SK-N-SH treated with all-trans-retinoic acid at 6 μM for 48 hours (cell line): ENCODE measurements at regions not wholly inside any gene's neighbourhood (a gene's known extent, or its start where the extent isn't known, plus 50 kb on each side); places are given as distances from the start of the nearest gene placed in this dataset.

Source experiments
- ATAC-seq: fragments of 200-7000 bp; cut with Tn5 transposase; 3 replicates; pipeline ENCODE4 v1.9.1; 2020; ENCODE audit warnings: mild to moderate bottlenecking, moderate library complexity
- ARNTL ChIP-seq: fragments of 450-650 bp; formaldehyde crosslinking; IDR thresholded peaks from 2 replicates; pipeline ENCODE4 v1.5.0; 2020; ENCODE audit warnings: low read depth, mild to moderate bottlenecking, moderate library complexity, borderline replicate concordance
- BACH2 ChIP-seq: fragments of 250-450 bp; sonication (Bioruptor Pico); IDR thresholded peaks from 2 replicates; pipeline ENCODE4 v1.9.0; 2021; ENCODE audit warnings: mild to moderate bottlenecking, borderline replicate concordance
- CSDC2 ChIP-seq: fragments of 250-450 bp; sonication (Bioruptor Pico); IDR thresholded peaks from 2 replicates; pipeline ENCODE4 v1.5.0; 2020; ENCODE audit warnings: mild to moderate bottlenecking, moderate library complexity
- ESRRG ChIP-seq: fragments of 250-450 bp; sonication (Bioruptor Pico); IDR thresholded peaks from 2 replicates; pipeline ENCODE4 v1.6.1; 2021; ENCODE audit warnings: mild to moderate bottlenecking
- ISL1 ChIP-seq: fragments of 250-450 bp; sonication (Bioruptor Pico); IDR thresholded peaks from 2 replicates; pipeline ENCODE4 v2.1.2; 2022; ENCODE audit warnings: mild to moderate bottlenecking, moderate library complexity
- OSR1 ChIP-seq: fragments of 250-450 bp; sonication (Bioruptor Pico); IDR thresholded peaks from 2 replicates; pipeline ENCODE4 v1.8.0; 2022; ENCODE audit warnings: moderate library complexity, mild to moderate bottlenecking, inconsistent platforms
- PPARA ChIP-seq: fragments of 250-450 bp; sonication (Bioruptor Pico); IDR thresholded peaks from 2 replicates; pipeline ENCODE4 v1.5.0; 2020; ENCODE audit warnings: mild to moderate bottlenecking, borderline replicate concordance
- RARB ChIP-seq: fragments of 250-450 bp; sonication (Bioruptor Pico); IDR thresholded peaks from 2 replicates; pipeline ENCODE4 v1.8.0; 2021; ENCODE audit warnings: mild to moderate bottlenecking, moderate library complexity
- SNAI2 ChIP-seq: fragments of 250-450 bp; sonication (Bioruptor Pico); IDR thresholded peaks from 2 replicates; pipeline ENCODE4 v1.5.0; 2020; ENCODE audit warnings: mild to moderate bottlenecking, moderate library complexity
- TCF4 ChIP-seq: fragments of 250-450 bp; sonication (Bioruptor Pico); IDR thresholded peaks from 2 replicates; pipeline ENCODE4 v1.8.0; 2021; ENCODE audit warnings: mild to moderate bottlenecking, moderate library complexity, borderline replicate concordance
- ZC3H10 ChIP-seq: fragments of 250-450 bp; sonication (Bioruptor Pico); IDR thresholded peaks from 2 replicates; pipeline ENCODE4 v1.5.1; 2021; ENCODE audit warnings: mild to moderate bottlenecking, moderate library complexity
- ZFP3 ChIP-seq: fragments of 250-450 bp; sonication (Bioruptor Pico); IDR thresholded peaks from 2 replicates; pipeline ENCODE4 v1.5.0; 2020; ENCODE audit warnings: mild to moderate bottlenecking, moderate library complexity
- ZFP30 ChIP-seq: fragments of 450-650 bp; formaldehyde crosslinking; IDR thresholded peaks from 2 replicates; pipeline ENCODE4 v1.5.0; 2022; ENCODE audit warnings: mild to moderate bottlenecking, moderate library complexity
- ZNF565 ChIP-seq: fragments of 450-650 bp; formaldehyde crosslinking; conservative IDR thresholded peaks from 2 replicates; pipeline ENCODE4 v1.5.0; 2020; ENCODE audit warnings: low read depth, mild to moderate bottlenecking, moderate library complexity
- ZNF70 ChIP-seq: fragments of 450-650 bp; formaldehyde crosslinking; IDR thresholded peaks from 2 replicates; pipeline ENCODE4 v1.5.0; 2020; ENCODE audit warnings: mild to moderate bottlenecking, moderate library complexity
- ZNF8 ChIP-seq: fragments of 450-650 bp; formaldehyde crosslinking; IDR thresholded peaks from 2 replicates; pipeline ENCODE4 v1.5.0; 2020; ENCODE audit warnings: mild to moderate bottlenecking, moderate library complexity
- TF ChIP-seq, protein P1 (sequence below): fragments of 250-450 bp; sonication (Bioruptor Pico); IDR thresholded peaks from 2 replicates; pipeline ENCODE4 v1.8.0; 2020; ENCODE audit warnings: mild to moderate bottlenecking, moderate library complexity, borderline replicate concordance
- TF ChIP-seq, protein P2 (sequence below): fragments of 250-450 bp; sonication (Bioruptor Pico); IDR thresholded peaks from 2 replicates; pipeline ENCODE4 v1.5.1; 2021; ENCODE audit warnings: mild to moderate bottlenecking, moderate library complexity
- TF ChIP-seq, protein P3 (sequence below): fragments of 250-450 bp; sonication (Bioruptor Pico); IDR thresholded peaks from 2 replicates; pipeline ENCODE4 v1.8.0; 2021; ENCODE audit warnings: low read depth, mild to moderate bottlenecking, moderate library complexity, borderline replicate concordance
- TF ChIP-seq, protein P4 (sequence below): fragments of 250-450 bp; sonication (Bioruptor Pico); IDR thresholded peaks from 2 replicates; pipeline ENCODE4 v1.5.0; 2020; ENCODE audit warnings: mild to moderate bottlenecking, moderate library complexity

DNA sequence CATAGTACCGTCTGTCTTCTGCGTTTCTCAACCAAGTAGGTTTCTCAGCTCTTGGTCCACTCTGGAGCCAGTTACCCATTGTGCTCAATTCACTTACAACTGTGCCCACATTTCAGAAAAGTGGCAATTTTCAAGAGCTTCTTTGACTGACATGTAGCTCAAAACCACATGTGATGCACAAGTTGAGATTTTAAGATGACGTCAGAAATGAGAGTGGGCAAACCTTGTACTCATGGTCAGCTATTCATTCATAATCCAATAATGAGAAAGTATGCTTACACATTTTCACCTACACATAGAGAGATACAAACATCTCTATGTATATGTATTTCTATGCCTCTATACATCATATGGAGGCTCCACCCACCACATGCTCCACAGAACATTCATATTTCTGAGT is 487.2 kb upstream of the AKR1E2 start:
- no peak for ATAC-seq
- no peak for TF ChIP-seq ISL1 (CRISPR knock-in tag)
- TF ChIP-seq ESRRG (CRISPR knock-in tag) = no peak
- no peak for TF ChIP-seq SNAI2 (CRISPR knock-in tag)
- TF ChIP-seq BACH2 (CRISPR knock-in tag) = no peak
- TF ChIP-seq ARNTL (CRISPR knock-in tag) = no peak
- no peak for TF ChIP-seq ZFP3 (CRISPR knock-in tag)

DNA sequence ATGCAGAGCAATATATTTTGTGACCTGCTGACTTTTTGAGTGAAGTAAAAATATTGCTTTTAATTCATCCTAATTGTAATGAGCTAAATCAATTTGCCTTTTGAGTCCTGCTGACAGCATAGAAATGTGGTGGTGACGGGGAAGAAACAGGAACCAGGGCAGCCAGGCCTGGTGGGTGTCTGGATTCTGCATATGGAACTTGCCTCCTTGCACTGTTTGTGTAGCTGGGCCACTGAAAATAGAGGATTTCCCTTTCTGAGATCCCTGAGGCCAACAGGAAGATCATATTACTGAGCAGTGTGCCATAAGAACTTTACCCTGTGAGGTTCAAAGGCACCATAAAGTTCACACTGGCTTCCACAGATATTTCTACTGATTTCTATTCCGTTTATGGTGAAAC is 488.4 kb upstream of the AKR1E2 start:
- TF ChIP-seq TCF4 (no peak), ZC3H10 (CRISPR knock-in tag) (no peak), PPARA (CRISPR knock-in tag) (no peak), ESRRG (CRISPR knock-in tag) (no peak)
- ATAC-seq = no peak

DNA sequence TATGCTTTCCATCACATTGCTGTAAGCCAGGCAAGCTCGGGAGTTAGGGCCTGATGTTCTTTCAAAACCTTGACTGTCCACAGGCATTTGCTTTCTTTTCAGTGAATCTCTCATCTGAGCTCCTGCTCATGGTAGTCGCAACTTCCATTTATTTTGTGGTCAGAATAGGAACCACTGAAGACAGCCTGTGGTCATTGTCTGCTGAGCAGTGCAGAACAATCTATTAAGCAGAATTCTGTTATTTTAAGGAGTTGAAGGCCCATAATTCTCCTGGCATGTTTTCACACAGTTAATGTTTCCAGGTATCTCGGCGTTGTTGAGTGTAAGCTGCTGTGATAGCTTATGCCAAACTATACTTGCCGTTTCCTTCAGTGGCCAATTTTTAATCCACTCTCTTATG is 491.1 kb upstream of the AKR1E2 start:
- no peak for ATAC-seq
- no peak for TF ChIP-seq ISL1 (CRISPR knock-in tag)
- TF ChIP-seq OSR1 (CRISPR knock-in tag) = no peak
- no peak for TF ChIP-seq TCF4
- no peak for TF ChIP-seq ZFP30
- TF ChIP-seq, protein P1, sequence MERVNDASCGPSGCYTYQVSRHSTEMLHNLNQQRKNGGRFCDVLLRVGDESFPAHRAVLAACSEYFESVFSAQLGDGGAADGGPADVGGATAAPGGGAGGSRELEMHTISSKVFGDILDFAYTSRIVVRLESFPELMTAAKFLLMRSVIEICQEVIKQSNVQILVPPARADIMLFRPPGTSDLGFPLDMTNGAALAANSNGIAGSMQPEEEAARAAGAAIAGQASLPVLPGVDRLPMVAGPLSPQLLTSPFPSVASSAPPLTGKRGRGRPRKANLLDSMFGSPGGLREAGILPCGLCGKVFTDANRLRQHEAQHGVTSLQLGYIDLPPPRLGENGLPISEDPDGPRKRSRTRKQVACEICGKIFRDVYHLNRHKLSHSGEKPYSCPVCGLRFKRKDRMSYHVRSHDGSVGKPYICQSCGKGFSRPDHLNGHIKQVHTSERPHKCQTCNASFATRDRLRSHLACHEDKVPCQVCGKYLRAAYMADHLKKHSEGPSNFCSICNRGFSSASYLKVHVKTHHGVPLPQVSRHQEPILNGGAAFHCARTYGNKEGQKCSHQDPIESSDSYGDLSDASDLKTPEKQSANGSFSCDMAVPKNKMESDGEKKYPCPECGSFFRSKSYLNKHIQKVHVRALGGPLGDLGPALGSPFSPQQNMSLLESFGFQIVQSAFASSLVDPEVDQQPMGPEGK = no peak
- TF ChIP-seq, protein P2, sequence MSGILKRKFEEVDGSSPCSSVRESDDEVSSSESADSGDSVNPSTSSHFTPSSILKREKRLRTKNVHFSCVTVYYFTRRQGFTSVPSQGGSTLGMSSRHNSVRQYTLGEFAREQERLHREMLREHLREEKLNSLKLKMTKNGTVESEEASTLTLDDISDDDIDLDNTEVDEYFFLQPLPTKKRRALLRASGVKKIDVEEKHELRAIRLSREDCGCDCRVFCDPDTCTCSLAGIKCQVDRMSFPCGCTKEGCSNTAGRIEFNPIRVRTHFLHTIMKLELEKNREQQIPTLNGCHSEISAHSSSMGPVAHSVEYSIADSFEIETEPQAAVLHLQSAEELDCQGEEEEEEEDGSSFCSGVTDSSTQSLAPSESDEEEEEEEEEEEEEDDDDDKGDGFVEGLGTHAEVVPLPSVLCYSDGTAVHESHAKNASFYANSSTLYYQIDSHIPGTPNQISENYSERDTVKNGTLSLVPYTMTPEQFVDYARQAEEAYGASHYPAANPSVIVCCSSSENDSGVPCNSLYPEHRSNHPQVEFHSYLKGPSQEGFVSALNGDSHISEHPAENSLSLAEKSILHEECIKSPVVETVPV (CRISPR knock-in tag) = no peak
- TF ChIP-seq, protein P3, sequence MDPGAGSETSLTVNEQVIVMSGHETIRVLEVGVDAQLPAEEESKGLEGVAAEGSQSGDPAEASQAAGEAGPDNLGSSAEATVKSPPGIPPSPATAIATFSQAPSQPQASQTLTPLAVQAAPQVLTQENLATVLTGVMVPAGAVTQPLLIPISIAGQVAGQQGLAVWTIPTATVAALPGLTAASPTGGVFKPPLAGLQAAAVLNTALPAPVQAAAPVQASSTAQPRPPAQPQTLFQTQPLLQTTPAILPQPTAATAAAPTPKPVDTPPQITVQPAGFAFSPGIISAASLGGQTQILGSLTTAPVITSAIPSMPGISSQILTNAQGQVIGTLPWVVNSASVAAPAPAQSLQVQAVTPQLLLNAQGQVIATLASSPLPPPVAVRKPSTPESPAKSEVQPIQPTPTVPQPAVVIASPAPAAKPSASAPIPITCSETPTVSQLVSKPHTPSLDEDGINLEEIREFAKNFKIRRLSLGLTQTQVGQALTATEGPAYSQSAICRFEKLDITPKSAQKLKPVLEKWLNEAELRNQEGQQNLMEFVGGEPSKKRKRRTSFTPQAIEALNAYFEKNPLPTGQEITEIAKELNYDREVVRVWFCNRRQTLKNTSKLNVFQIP (CRISPR knock-in tag) = no peak
- no peak for TF ChIP-seq ZNF565 (CRISPR knock-in tag)
- TF ChIP-seq PPARA (CRISPR knock-in tag) = no peak

DNA sequence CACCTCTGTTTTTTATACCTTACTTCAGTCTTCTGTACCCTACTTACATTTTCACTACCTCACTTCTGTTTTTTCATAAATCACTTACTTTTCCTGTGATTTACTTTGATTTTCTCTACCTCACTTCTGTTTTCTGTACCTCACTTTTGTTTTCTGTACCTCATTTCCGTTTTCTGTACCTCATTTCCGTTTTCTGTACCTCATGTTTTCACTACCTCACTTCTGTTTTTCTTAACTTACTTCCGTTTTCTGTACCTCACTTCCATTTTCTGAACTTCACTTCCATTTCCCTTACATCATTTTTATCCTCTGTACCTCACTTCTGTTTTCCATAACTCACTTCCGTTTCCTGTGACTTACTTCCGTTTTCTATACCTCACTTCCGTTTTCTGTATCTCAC is 492.0 kb upstream of the AKR1E2 start:
- TF ChIP-seq, protein P2 (CRISPR knock-in tag) = no peak
- TF ChIP-seq RARB (CRISPR knock-in tag) (no peak), ZNF70 (no peak)
- TF ChIP-seq, all 23 proteins: peak for 0
- ATAC-seq = no peak

DNA sequence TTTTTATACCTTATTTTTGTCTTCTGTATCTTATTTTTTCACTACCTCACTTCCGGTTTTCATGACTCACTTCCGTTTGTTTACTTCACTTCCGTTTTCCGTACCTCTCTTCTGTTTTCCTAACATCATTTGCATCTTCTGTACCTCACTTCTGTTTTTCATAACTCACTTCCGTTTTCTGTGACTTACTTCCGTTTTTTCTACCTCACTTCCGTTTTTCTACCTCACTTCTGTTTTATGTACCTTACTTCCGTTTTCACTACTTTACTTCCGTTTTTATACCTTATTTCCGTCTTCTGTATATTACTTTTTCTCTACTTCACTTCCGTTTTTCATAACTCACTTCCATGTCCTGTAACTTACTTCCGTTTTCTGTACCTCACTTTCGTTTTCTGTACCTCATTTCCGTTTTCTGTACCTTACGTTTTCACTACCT is 492.5 kb upstream of the AKR1E2 start:
- no peak for ATAC-seq
- TF ChIP-seq, protein P1 = no peak
- TF ChIP-seq ZC3H10 (CRISPR knock-in tag) = no peak
- no peak for TF ChIP-seq ZNF8
- no peak for TF ChIP-seq CSDC2 (CRISPR knock-in tag)
- TF ChIP-seq, protein P2 (CRISPR knock-in tag) = no peak
- TF ChIP-seq, protein P4, sequence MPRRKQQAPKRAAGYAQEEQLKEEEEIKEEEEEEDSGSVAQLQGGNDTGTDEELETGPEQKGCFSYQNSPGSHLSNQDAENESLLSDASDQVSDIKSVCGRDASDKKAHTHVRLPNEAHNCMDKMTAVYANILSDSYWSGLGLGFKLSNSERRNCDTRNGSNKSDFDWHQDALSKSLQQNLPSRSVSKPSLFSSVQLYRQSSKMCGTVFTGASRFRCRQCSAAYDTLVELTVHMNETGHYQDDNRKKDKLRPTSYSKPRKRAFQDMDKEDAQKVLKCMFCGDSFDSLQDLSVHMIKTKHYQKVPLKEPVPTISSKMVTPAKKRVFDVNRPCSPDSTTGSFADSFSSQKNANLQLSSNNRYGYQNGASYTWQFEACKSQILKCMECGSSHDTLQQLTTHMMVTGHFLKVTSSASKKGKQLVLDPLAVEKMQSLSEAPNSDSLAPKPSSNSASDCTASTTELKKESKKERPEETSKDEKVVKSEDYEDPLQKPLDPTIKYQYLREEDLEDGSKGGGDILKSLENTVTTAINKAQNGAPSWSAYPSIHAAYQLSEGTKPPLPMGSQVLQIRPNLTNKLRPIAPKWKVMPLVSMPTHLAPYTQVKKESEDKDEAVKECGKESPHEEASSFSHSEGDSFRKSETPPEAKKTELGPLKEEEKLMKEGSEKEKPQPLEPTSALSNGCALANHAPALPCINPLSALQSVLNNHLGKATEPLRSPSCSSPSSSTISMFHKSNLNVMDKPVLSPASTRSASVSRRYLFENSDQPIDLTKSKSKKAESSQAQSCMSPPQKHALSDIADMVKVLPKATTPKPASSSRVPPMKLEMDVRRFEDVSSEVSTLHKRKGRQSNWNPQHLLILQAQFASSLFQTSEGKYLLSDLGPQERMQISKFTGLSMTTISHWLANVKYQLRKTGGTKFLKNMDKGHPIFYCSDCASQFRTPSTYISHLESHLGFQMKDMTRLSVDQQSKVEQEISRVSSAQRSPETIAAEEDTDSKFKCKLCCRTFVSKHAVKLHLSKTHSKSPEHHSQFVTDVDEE (CRISPR knock-in tag) = no peak
- TF ChIP-seq ZFP30 = no peak
- no peak for TF ChIP-seq ISL1 (CRISPR knock-in tag)
- TF ChIP-seq RARB (CRISPR knock-in tag) = no peak
- no peak for TF ChIP-seq PPARA (CRISPR knock-in tag)
- no peak for TF ChIP-seq BACH2 (CRISPR knock-in tag)
- TF ChIP-seq ZFP3 (CRISPR knock-in tag) = no peak
- TF ChIP-seq SNAI2 (CRISPR knock-in tag) = no peak
- TF ChIP-seq OSR1 (CRISPR knock-in tag) = no peak
- TF ChIP-seq, all 23 proteins: peak for 0
